Rectal smooth muscle tissue (tissue), 1 donor: ENCODE measurements at regions not wholly inside any gene's neighbourhood (a gene's known extent, or its start where the extent isn't known, plus 50 kb on each side); places are given as distances from the start of the nearest gene placed in this dataset.

Experiments used
- H3K27ac ChIP-seq: one replicate; pipeline ENCODE4 v1.7.0; 2013; ENCODE audit warnings: low read depth, low read length, inconsistent platforms
- H3K27me3 ChIP-seq: one replicate; pipeline ENCODE4 v1.7.0; 2013; ENCODE audit warnings: low read length; ENCODE audit not compliant: control insufficient read depth, insufficient read depth
- H3K36me3 ChIP-seq: one replicate; pipeline ENCODE4 v1.7.0; 2013; ENCODE audit warnings: low read length; ENCODE audit not compliant: control insufficient read depth, insufficient read depth
- H3K4me1 ChIP-seq: one replicate; pipeline ENCODE4 v1.7.0; 2013; ENCODE audit warnings: low read length; ENCODE audit not compliant: control insufficient read depth, insufficient read depth
- H3K4me3 ChIP-seq: one replicate; pipeline ENCODE4 v1.7.0; 2013; ENCODE audit warnings: low read length
- H3K9ac ChIP-seq: one replicate; pipeline ENCODE4 v1.7.0; 2013; ENCODE audit warnings: low read length

- no peak overlapping the region for H3K9ac ChIP-seq
- no peak overlapping the region for H3K27ac ChIP-seq
- no peak overlapping the region for H3K4me3 ChIP-seq
- H3K4me1 ChIP-seq, result peaks cover 3% of the 10 kb centered on the region
- H3K36me3 ChIP-seq, result no peaks in the 10 kb centered on the region
- no peaks in the 10 kb centered on the region for H3K27me3 ChIP-seq
Measured at GRCh38 chr6:6781873-6782227, 193.3 kb downstream of the LY86 start.

DNA sequence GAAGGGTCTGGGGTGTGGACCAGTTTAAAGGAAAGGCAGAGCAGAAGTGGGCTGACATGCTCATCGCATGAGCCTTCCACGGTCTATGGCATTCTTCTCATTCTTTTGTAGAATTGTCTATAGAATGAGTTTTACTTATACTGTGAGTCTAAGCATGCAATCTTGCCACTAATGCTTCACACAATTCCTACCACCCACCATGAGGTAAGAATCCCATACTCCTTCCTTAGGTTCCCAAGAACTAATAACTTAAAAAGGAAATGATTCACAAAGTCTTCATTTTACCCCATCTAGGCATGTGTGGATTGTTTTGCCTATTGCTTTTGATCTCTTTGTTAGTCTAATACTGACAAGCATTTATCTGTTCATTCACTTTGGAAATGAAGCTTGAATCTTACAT is 195.2 kb downstream of the LY86 start:
- no peak overlapping the region for H3K27ac ChIP-seq

GRCh38 chr6:6784514-6785162 is 196.1 kb downstream of the LY86 start:
- H3K9ac ChIP-seq, result no peak overlapping the region
- peaks cover 3% of the 10 kb centered on the region for H3K4me1 ChIP-seq
- H3K27ac ChIP-seq, result no peak overlapping the region
- no peak overlapping the region for H3K4me3 ChIP-seq
- no peaks in the 10 kb centered on the region for H3K36me3 ChIP-seq
- H3K27me3 ChIP-seq, result no peaks in the 10 kb centered on the region

More for the DNA sequence above, 195.2 kb downstream of the LY86 start:
- no peaks in the 10 kb centered on the region for H3K27me3 ChIP-seq
- H3K4me3 ChIP-seq, result no peak overlapping the region
- no peak overlapping the region for H3K9ac ChIP-seq
- no peaks in the 10 kb centered on the region for H3K36me3 ChIP-seq
- peaks cover 3% of the 10 kb centered on the region for H3K4me1 ChIP-seq

GRCh38 chr6:6785163-6785521 is 196.6 kb downstream of the LY86 start:
- Histone ChIP-seq H3K27ac (no peak overlapping the region), H3K36me3 (no peaks in the 10 kb centered on the region), H3K4me1 (peaks cover 3% of the 10 kb centered on the region)

DNA sequence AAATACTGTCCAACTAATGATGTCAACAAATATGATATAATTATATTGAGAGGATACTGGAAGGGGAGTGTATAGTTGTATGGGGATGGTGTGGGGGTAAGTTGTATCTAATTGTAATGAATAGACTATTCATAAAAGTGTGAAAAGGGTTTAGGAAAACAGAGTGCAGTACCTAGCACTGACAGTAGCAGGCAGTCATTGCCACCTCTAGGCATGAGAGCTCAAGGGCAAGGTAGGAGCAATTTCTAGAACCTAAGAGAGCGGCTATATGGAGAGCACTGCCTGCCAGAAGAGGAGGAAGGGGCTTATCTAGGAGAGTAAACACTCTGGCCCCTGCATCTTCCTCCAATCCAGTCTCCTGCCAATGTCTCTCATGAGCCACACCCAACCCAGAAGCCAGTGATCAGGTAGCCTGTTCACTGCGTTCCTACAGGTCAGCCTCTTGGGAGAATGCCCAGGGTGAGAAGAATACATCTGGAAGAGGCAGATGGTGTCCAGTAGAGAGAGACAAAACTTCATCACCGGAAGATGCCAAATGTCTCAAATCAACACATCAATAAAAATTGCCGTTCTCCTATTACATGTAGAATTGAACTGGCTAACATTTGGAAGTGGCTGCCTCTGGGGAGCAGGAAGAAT is 200.0 kb downstream of the LY86 start:
- no peak overlapping the region for H3K27ac ChIP-seq
- no peak overlapping the region for H3K9ac ChIP-seq
- no peaks in the 10 kb centered on the region for H3K4me1 ChIP-seq

More at GRCh38 chr6:6785163-6785521, 196.6 kb downstream of the LY86 start:
- H3K4me3 ChIP-seq, result no peak overlapping the region
- H3K27me3 ChIP-seq, result no peaks in the 10 kb centered on the region
- H3K9ac ChIP-seq, result no peak overlapping the region

DNA sequence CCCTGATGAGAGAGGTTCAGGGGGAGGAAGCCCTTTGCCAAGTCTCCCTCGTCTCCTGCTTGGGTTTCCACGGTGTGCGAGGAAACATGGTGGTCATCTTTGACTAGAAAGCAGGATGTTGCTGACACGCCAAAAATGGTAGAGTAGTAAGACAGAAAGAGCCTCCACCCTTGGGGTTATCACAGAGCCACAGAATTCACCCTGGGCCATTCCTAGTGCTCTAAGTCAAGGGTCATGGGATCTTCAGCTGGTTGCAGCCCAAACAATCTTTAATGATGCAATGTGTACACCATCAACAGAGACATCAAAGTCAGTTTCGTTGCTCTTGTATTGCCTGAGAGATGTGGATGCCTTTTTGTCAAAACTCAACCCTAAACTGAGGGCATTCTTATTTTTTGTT is 201.9 kb downstream of the LY86 start:
- H3K4me1 ChIP-seq, result no peaks in the 10 kb centered on the region
- no peak overlapping the region for H3K27ac ChIP-seq
- no peak overlapping the region for H3K9ac ChIP-seq
- no peak overlapping the region for H3K4me3 ChIP-seq
- H3K27me3 ChIP-seq, result no peaks in the 10 kb centered on the region
- no peaks in the 10 kb centered on the region for H3K36me3 ChIP-seq

More for the DNA sequence above, 200.0 kb downstream of the LY86 start:
- Histone ChIP-seq H3K36me3 (no peaks in the 10 kb centered on the region), H3K27me3 (no peaks in the 10 kb centered on the region), H3K4me3 (no peak overlapping the region)

- no peaks in the 10 kb centered on the region for H3K4me1 ChIP-seq
- H3K27ac ChIP-seq, result no peak overlapping the region
- no peak overlapping the region for H3K4me3 ChIP-seq
- H3K27me3 ChIP-seq, result no peaks in the 10 kb centered on the region
- H3K36me3 ChIP-seq, result no peaks in the 10 kb centered on the region
- no peak overlapping the region for H3K9ac ChIP-seq
Measured at GRCh38 chr6:6790891-6791290, 202.4 kb downstream of the LY86 start.

DNA sequence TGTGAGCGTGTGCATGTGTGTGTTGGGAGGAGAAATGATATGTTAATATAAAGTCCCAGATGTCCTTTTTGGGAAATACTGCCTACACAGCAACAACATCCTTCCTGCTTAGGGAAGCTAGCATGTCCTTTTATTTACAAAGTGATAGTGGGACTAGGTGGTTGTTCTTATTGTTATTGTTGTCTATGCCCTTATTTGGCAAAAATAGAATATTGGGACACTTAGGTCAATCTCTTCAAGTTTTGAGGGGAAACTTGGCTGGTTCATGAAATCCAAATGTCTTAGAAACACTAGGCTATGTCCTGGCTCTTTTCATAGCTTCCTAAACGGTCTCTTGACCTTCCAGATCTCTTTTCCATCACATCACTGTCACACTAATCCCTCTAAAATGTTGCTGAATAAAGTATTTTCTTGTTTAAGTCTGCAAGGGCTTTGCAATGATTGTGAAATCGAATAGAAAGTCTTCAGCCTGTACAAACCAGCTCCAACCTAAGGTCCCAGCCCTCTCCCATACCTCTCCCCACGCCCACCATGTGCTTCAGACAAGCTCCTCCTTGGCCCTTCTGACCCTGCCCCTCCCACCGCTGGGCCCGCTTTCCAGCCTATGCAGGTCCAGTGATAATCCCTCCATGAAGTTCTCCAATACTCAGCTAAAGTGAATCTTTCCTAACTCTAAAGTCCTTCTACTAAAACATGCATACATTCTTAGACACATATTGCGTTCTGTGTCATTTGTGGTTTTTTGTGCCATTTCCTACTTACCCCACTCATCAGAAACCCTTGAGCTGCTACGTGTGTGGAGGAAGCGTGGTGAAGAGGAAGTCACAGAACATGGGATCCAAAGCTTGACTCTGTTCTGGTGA is 205.1 kb downstream of the LY86 start:
- H3K27ac ChIP-seq, result no peak overlapping the region
- H3K4me1 ChIP-seq, result no peaks in the 10 kb centered on the region
- no peak overlapping the region for H3K4me3 ChIP-seq
- no peaks in the 10 kb centered on the region for H3K27me3 ChIP-seq
- H3K9ac ChIP-seq, result no peak overlapping the region
- no peaks in the 10 kb centered on the region for H3K36me3 ChIP-seq

- H3K27ac ChIP-seq, result no peak overlapping the region
- no peaks in the 10 kb centered on the region for H3K36me3 ChIP-seq
Measured at GRCh38 chr6:6795393-6795792, 206.9 kb downstream of the LY86 start.

GRCh38 chr6:6796818-6797217 is 208.3 kb downstream of the LY86 start:
- no peak overlapping the region for H3K4me3 ChIP-seq

More at GRCh38 chr6:6795393-6795792, 206.9 kb downstream of the LY86 start:
- no peaks in the 10 kb centered on the region for H3K4me1 ChIP-seq
- no peak overlapping the region for H3K4me3 ChIP-seq
- H3K9ac ChIP-seq, result no peak overlapping the region
- H3K27me3 ChIP-seq, result no peaks in the 10 kb centered on the region

DNA sequence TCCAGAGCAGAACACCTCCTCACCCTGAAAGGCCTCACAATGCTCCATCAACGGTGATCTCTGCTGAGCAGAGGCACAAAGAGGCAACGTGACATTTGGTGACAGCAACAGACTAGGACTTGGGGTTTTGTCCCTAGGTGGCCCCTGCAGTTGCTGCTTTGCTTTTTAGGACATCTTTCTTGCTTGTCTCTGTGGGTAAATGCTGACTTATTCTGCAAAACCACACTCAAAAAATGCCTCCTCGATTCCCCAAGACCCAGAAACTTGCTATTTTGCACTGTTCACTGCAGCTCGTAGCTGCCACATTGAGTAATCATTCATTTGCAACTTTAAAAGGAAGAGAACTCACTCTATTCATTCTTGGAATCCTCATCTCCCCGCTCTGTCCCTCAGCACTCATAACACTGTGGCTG is 209.9 kb downstream of the LY86 start:
- H3K4me3 ChIP-seq, result no peak overlapping the region
- H3K9ac ChIP-seq, result no peak overlapping the region
- no peaks in the 10 kb centered on the region for H3K4me1 ChIP-seq
- H3K27me3 ChIP-seq, result no peaks in the 10 kb centered on the region
- H3K27ac ChIP-seq, result no peak overlapping the region
- no peaks in the 10 kb centered on the region for H3K36me3 ChIP-seq

More at GRCh38 chr6:6796818-6797217, 208.3 kb downstream of the LY86 start:
- H3K9ac ChIP-seq, result no peak overlapping the region
- H3K27ac ChIP-seq, result no peak overlapping the region
- H3K36me3 ChIP-seq, result no peaks in the 10 kb centered on the region
- no peaks in the 10 kb centered on the region for H3K4me1 ChIP-seq
- H3K27me3 ChIP-seq, result no peaks in the 10 kb centered on the region

- H3K4me3 ChIP-seq, result no peak overlapping the region
- no peak overlapping the region for H3K27ac ChIP-seq
- no peaks in the 10 kb centered on the region for H3K36me3 ChIP-seq
- H3K4me1 ChIP-seq, result no peaks in the 10 kb centered on the region
- no peaks in the 10 kb centered on the region for H3K27me3 ChIP-seq
- H3K9ac ChIP-seq, result no peak overlapping the region
Measured at GRCh38 chr6:6801005-6801335, 212.4 kb downstream of the LY86 start.
